ENCODE measurements at regions not wholly inside any gene's neighbourhood (a gene's known extent, or its start where the extent isn't known, plus 50 kb on each side); places are given as distances from the start of the nearest gene placed in this dataset.

DNA sequence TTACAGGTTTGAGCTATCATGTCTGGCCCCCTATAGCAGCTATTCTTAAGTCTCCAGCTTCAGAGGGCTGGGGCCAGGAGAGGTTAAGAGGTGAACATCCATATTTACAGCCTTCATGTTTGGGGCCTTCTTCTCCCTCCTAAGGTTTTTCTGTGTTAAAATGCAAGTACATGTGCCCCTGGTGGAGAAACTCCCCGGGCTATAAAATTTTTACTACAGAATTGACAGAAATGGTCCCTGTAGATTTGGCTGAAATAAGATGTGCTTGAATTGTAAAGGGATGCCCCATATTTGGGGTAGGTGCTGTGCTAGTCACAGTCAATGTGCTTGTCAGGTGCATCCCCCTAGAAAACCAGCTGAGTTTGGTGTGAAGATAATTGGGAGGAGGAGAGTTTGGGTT lies 263.3 kb upstream of the CXCR4 start:
- no peak for TF ChIP-seq CTCF (conservative IDR thresholded peaks at IDR 0.05; ENCODE audit: low read depth, low read length)
- H3K4me3 ChIP-seq (ENCODE audit: low read depth, low read length) = no peak overlapping the region
- DNase-seq (ENCODE audit: low read depth) = no peak

DNA sequence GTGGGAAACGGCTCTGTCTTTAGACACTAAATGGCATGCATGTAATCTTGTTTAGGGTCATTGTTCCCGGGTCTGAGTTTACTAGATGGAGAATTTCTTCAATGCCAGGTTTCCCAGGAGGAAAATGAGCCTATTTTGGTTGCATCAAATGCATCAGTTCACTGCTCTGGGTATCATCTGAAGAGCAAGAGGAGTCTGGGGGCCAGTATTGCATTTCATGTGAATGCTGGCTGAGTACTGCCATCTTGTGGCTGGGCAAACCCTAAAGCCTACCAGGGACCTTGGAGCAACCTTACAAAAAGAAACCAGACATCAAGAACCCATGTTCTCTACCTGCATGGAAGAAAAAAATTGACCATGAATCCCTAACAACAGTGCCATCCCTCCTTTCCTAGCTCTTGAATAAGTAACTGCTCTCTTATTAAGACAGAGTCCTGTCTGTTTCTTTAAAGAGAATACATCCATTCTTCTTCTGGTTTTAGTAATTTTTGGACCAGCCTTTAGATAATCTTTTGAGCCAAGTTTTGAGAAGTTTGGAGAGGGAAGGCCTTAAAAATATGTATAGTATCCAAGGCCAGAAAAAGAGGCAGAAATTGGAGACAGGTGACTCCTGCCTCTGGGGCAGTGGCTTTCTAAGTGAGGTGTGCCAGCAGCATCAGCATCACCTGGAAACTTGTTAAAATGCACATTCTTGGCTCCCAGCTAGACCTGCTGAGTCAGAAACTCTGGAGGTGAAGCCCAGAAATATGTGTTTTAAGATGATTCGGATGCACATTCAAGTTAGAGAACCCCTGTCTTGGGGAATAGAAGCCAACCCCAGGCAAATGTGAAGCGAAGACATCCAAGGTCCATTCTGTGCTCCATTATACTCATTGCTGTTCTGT lies 261.0 kb upstream of the CXCR4 start:
- TF ChIP-seq CTCF (conservative IDR thresholded peaks at IDR 0.05; ENCODE audit: low read depth, low read length) = peak; percentile 81
- H3K4me3 ChIP-seq (ENCODE audit: low read depth, low read length) = no peak overlapping the region
- DNase-seq (ENCODE audit: low read depth) = peak; percentile 69

DNA sequence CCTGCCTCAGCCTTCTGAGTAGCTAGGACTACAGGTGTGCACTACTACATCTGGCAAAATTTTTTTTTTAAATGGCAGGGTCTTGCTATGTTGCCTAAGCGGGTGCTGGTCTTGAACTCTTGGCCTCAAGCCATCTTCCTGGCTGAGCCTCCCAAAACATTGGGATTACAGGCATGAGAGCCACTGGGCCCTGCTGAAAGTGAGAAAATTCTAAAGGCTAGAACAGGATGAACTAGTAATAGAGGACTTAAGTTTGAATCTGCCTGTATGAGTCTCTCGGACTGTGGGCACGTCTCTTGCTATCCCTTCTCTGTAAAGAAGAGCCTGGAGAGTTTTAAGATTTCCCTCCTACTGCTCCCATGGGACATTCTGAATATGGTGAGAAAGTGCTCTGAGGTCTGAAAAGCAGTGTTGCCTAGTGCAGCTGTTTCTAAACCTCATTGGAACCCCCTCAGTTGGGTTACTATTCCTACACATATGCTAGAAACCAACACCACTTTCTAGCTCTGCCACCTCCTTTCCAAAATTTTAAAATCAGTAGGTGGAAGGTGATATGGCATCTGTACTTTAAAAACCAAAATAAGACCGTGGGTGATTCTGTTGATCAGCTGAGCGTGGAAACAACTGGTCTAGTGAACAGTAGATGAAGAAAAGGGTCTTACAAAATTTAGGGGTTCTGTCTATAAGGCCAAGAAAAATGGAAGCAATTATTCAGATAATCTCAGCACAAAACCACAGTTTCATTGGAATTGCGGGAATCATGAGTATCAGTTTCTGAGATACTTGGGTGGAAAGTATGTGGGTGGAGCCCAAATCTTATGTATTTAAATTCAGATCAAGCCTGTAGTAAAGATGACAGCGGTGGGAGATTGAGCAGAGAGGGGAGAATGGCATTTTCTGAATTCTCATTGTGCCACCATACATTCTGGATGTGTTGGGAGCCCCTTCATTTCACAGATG lies 259.8 kb upstream of the CXCR4 start:
- no peak overlapping the region for H3K4me3 ChIP-seq (ENCODE audit: low read depth, low read length)
- TF ChIP-seq CTCF (conservative IDR thresholded peaks at IDR 0.05; ENCODE audit: low read depth, low read length) = no peak
- no peak for DNase-seq (ENCODE audit: low read depth)

GRCh38 chr2:136376798-136377211 lies 258.9 kb upstream of the CXCR4 start:
- DNase-seq (ENCODE audit: low read depth) = peak; percentile 10
- no peak for TF ChIP-seq CTCF (conservative IDR thresholded peaks at IDR 0.05; ENCODE audit: low read depth, low read length)
- no peak overlapping the region for H3K4me3 ChIP-seq (ENCODE audit: low read depth, low read length)

DNA sequence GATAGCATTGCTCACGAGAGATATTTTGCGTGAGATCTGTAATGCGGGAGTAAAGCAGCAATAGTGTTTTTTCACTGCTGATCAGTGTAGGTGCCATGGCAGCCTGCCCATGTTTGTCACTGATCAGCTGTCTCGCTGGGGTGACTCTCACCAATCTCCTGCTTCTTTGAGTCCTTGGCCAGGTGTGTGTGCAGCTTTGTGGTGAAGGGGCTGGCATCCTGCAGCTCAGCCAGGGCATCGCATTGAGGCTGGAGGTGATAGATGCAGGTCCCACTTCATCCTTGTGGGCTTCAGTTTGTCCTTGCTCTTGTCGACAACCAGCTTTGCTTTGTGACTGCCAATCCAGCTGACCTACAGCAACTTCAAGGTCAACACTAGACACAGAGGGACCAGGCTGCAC lies 258.3 kb upstream of the CXCR4 start:
- TF ChIP-seq CTCF (conservative IDR thresholded peaks at IDR 0.05; ENCODE audit: low read depth, low read length) = no peak
- DNase-seq (ENCODE audit: low read depth) = no peak
- H3K4me3 ChIP-seq (ENCODE audit: low read depth, low read length) = no peak overlapping the region

GRCh38 chr2:136375017-136375901 lies 257.3 kb upstream of the CXCR4 start:
- DNase-seq (ENCODE audit: low read depth) = no peak
- no peak overlapping the region for H3K4me3 ChIP-seq (ENCODE audit: low read depth, low read length)
- TF ChIP-seq CTCF (conservative IDR thresholded peaks at IDR 0.05; ENCODE audit: low read depth, low read length) = no peak
